K562 (cell line): ENCODE measurements at regions not wholly inside any gene's neighbourhood (a gene's known extent, or its start where the extent isn't known, plus 50 kb on each side); places are given as distances from the start of the nearest gene placed in this dataset.

ENCODE experiments used
- ATAC-seq: fragments of 200-7000 bp; cut with Tn5 transposase; 3 replicates; pipeline ENCODE4 v1.9.1; 2020; ENCODE audit warnings: moderate library complexity
- BruUV-seq: library from RNA; stranded (reverse); fragments of 400-500 nt; replicated peaks from 2 replicates; lab custom pipeline; 2021; lab: Mats Ljungman, UMichigan
- CTCF ChIA-PET: fragments of 300-600 bp; formaldehyde crosslinking; extraction: SDS; loops from one replicate; lab custom pipeline; 2021; ENCODE audit warnings: low intra/inter-chr PET ratio; lab: Yijun Ruan, JAX
- POLR2A ChIA-PET: fragments of 300-600, 350-650 bp; sonication (Branson Sonifier 250); formaldehyde crosslinking; extraction: SDS; loops from one replicate; lab custom pipeline; 2021; ENCODE audit warnings: antibody characterized with exemption, inconsistent platforms; lab: Yijun Ruan, JAX
- DNase-seq, 4 experiments: peaks; one replicate each; pipeline versions ENCODE4 v3.0.0 to v3.0.0-alpha.2; 2011 to 2018; ENCODE audit warnings: low spot score in 3 of 4, mixed read lengths in 3 of 4; ENCODE audit errors: extremely low read depth in 1 of 4
- FAIRE-seq: peaks from 2 replicates; lab custom pipeline; 2011; peaks lifted over from hg19 to GRCh38; lab: Jason Lieb, UNC
- H2AFZ ChIP-seq: 2 replicates; pipeline ENCODE4 v1.6.0; 2011; ENCODE audit warnings: low read depth, low read length, control low read depth, inconsistent platforms
- H3K27ac ChIP-seq: fragments of 200-600 bp; 3 replicates; pipeline ENCODE4 v1.8.0; 2011; ENCODE audit warnings: low read depth, mild to moderate bottlenecking, control low read depth, inconsistent platforms, low read length, moderate library complexity, mixed read lengths; ENCODE audit errors: extremely low read depth
- H3K27me3 ChIP-seq, 2 experiments: fragments of 300-600 bp in 1 of 2; 2 replicates in 1 of 2; 3 replicates in 1 of 2; pipeline versions ENCODE4 v1.6.0 to v1.8.0; 2011; ENCODE audit warnings: inconsistent platforms in 2 of 2, low read length in 2 of 2, mild to moderate bottlenecking in 1 of 2, mixed read lengths in 1 of 2, moderate library complexity in 1 of 2; ENCODE audit not compliant: control insufficient read depth in 2 of 2, insufficient read depth in 2 of 2
- H3K36me3 ChIP-seq: fragments of 300-600 bp; 3 replicates; pipeline ENCODE4 v1.8.0; 2011; ENCODE audit warnings: mild to moderate bottlenecking, low read length, inconsistent platforms; ENCODE audit not compliant: control insufficient read depth, insufficient read depth
- H3K4me1 ChIP-seq, 2 experiments: fragments of 200-600 bp in 1 of 2; replicated peaks in 1 of 2; 2 replicates in 1 of 2; 3 replicates in 1 of 2; pipeline versions ENCODE4 v1.5.1 to v1.8.0; 2011; ENCODE audit warnings: inconsistent platforms in 2 of 2, low read length in 2 of 2, mild to moderate bottlenecking in 1 of 2, mixed read lengths in 1 of 2, moderate library complexity in 1 of 2; ENCODE audit not compliant: control insufficient read depth in 2 of 2, insufficient read depth in 2 of 2
- H3K4me2 ChIP-seq: 2 replicates; pipeline ENCODE4 v1.6.1; 2011; ENCODE audit warnings: low read length, control low read depth, inconsistent platforms, mixed read lengths; ENCODE audit not compliant: insufficient read depth
- H3K4me3 ChIP-seq: fragments of 200-600 bp; sonication (generic), shearing (Covaris generic); 2 replicates; pipeline ENCODE4 v1.5.1; 2016; ENCODE audit warnings: control low read depth, inconsistent platforms
- H3K79me2 ChIP-seq: fragments of 200-600 bp; 3 replicates; pipeline ENCODE4 v1.8.0; 2011; ENCODE audit warnings: low read length, inconsistent platforms; ENCODE audit not compliant: control insufficient read depth, insufficient read depth
- H3K9ac ChIP-seq, 2 experiments: 2 replicates each; pipeline versions ENCODE4 v1.6.0 to v1.6.1; 2011; ENCODE audit warnings: low read depth in 2 of 2, low read length in 2 of 2, control low read depth in 1 of 2, inconsistent platforms in 1 of 2, mild to moderate bottlenecking in 1 of 2, mixed read lengths in 1 of 2; ENCODE audit not compliant: insufficient read depth in 1 of 2
- H3K9me1 ChIP-seq: one replicate; pipeline ENCODE4 v1.6.0; 2011; ENCODE audit warnings: inconsistent platforms, mild to moderate bottlenecking, low read length, moderate library complexity; ENCODE audit not compliant: control insufficient read depth, insufficient read depth
- H3K9me3 ChIP-seq: replicated peaks from 2 replicates; pipeline ENCODE4 v1.5.1; 2011; ENCODE audit warnings: low read depth, low read length, inconsistent platforms; ENCODE audit not compliant: control insufficient read depth, insufficient read depth
- H4K20me1 ChIP-seq: replicated peaks from 2 replicates; pipeline ENCODE4 v1.6.1; 2011; ENCODE audit warnings: low read length, inconsistent platforms, mixed read lengths; ENCODE audit not compliant: control insufficient read depth, insufficient read depth
- CTCF ChIP-seq, 3 experiments: IDR thresholded peaks in 2 of 3; conservative IDR thresholded peaks in 1 of 3; 2 replicates each; pipeline ENCODE4 v1.5.1; 2011 to 2012; ENCODE audit warnings: low read length in 3 of 3, mild to moderate bottlenecking in 3 of 3, control low read depth in 2 of 3, improper control_type of control experiment in 1 of 3, inconsistent platforms in 1 of 3, low read depth in 1 of 3, mixed read lengths in 1 of 3, moderate library complexity in 1 of 3; ENCODE audit not compliant: insufficient read depth in 2 of 3
- MAX ChIP-seq: sonication (generic); formaldehyde crosslinking; IDR thresholded peaks from 2 replicates; pipeline ENCODE4 v1.9.0; 2022; ENCODE audit warnings: mild to moderate bottlenecking, missing genetic modification reagents
- RAD21 ChIP-seq, 2 experiments: fragments of 250-450 bp in 1 of 2; fragments of 450-650 bp in 1 of 2; sonication (Bioruptor Pico) in 1 of 2; formaldehyde crosslinking in 1 of 2; IDR thresholded peaks in 1 of 2; conservative IDR thresholded peaks in 1 of 2; 2 replicates each; pipeline versions ENCODE4 v1.4.0 to v1.8.0; 2020 to 2022; ENCODE audit warnings: mild to moderate bottlenecking in 2 of 2, moderate library complexity in 1 of 2
- SUPT5H ChIP-seq: fragments of 450-650 bp; IDR thresholded peaks from 2 replicates; pipeline ENCODE4 v1.6.1; 2016
- TAL1 ChIP-seq: fragments of 450-650 bp; IDR thresholded peaks from 2 replicates; pipeline ENCODE4 v1.6.1; 2016; ENCODE audit warnings: mild to moderate bottlenecking
- ZNF586 ChIP-seq: fragments of 450-650 bp; formaldehyde crosslinking; conservative IDR thresholded peaks from 2 replicates; pipeline ENCODE4 v1.4.0; 2020; ENCODE audit warnings: mild to moderate bottlenecking, moderate library complexity
- WGBS: fragments of 100-300 bp; shearing (Covaris generic); methylation state at CpG from one replicate; pipeline ENCODE4 v1.1.6; 2016; ENCODE audit warnings: low coverage, mixed read lengths; ENCODE audit not compliant: insufficient coverage; ENCODE audit errors: missing lambda C conversion rate; 5-methylcytosine and 5-hydroxymethylcytosine counted together
- in situ Hi-C: fragments of 300-500 bp; cut with MboI; formaldehyde crosslinking; loops from 4 replicates; pipeline ENCODE4 v1.15.0; 2018; ENCODE audit warnings: inconsistent platforms, mixed read lengths
- intact Hi-C: fragments of 100-400 bp; cut with micrococcal nuclease; formaldehyde crosslinking; loops from 2 replicates; pipeline ENCODE4 v1.14.2; 2022

GRCh38 chr11:119572481-119573424 is 149.8 kb upstream of the THY1 start:
- intact Hi-C loops (no loop called here), in situ Hi-C loops (no loop called here)
- no peak overlapping the region for H3K4me2 ChIP-seq
- H3K4me1 ChIP-seq, result peaks cover 0 to 9% of the 10 kb centered on the region in 2 experiments; a peak in 3 of 5 replicates
- H3K4me3 ChIP-seq, result no peak overlapping the region
- ChIA-PET CTCF (no interaction called here), POLR2A (interaction anchor here (0.6 to 1.6 kb wide), 5 partner anchors 14 to 194 kb away, joined by 3 to 4 read pairs (median 3); no protein-coding TSS in a partner anchor)
- DNase-seq, result no peak
- no peaks in the 10 kb centered on the region for H3K9me3 ChIP-seq
- FAIRE-seq, result no peak
- peaks cover 3 to 21% of the 10 kb centered on the region in 2 experiments; a peak in 4 of 5 replicates for H3K27me3 ChIP-seq
- WGBS, result 4% methylated on average over 13 of the region's 13 CpGs
- no peaks in the 10 kb centered on the region for H3K9me1 ChIP-seq
- H2AFZ ChIP-seq, result no peak overlapping the region
- no peak overlapping the region for H3K9ac ChIP-seq
- no peaks in the 10 kb centered on the region for H3K36me3 ChIP-seq
- BruUV-seq, result no TSS peak
- TF ChIP-seq RAD21 (CRISPR knock-in tag; conservative IDR thresholded peaks at IDR 0.05 in 1 of 2, IDR thresholded peaks at IDR 0.05 in 1 of 2), result 0 out of 4 replicates have a peak, but pooled peaks of 1 of the 2 experiments have one; percentile 5
- no peak for TF ChIP-seq MAX (CRISPR knock-in tag)
- no peak for TF ChIP-seq ZNF586 (CRISPR knock-in tag)
- TF ChIP-seq CTCF (IDR thresholded peaks at IDR 0.05 in 2 of 3, conservative IDR thresholded peaks at IDR 0.05 in 1 of 3; ENCODE audit: insufficient read depth in 2 of 3, low read depth in 1 of 3, low read length in 3 of 3), result peak; percentile 30 to 48 (median 35); a peak in 4 of 6 replicates
- no peak for TF ChIP-seq SUPT5H
- TF ChIP-seq TAL1, result no peak
- H3K27ac ChIP-seq, result no peak overlapping the region
- peak; percentile 71 for ATAC-seq
- no peaks in the 10 kb centered on the region for H3K79me2 ChIP-seq
- no peaks in the 10 kb centered on the region; the same call in 1 of the 2 replicates for H4K20me1 ChIP-seq
